ENCODE measurements at regions not wholly inside any gene's neighbourhood (a gene's known extent, or its start where the extent isn't known, plus 50 kb on each side); places are given as distances from the start of the nearest gene placed in this dataset.

DNA sequence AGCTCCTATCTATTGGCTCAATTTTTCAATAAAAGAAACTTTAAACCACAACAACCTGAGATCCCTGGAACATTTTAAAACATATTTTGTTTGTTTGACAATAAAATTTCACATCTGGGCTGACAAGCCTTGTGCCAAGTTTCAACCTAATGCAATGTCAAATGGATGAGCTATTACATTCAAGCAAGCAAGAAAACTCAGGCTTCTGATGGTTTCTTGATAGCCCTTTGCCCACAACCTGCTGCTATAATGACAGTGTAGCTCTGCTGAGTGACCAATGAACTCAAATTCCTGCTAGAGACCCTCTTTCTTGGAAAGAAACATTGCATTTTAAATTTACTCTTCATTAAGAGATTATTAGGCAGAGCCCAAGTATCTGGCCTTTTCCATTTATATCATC lies 472.9 kb downstream of the ARHGEF28 start:
- H3K23me2 ChIP-seq (ENCODE audit: low read depth, low read length): no peaks in the 10 kb centered on the region
- H3K14ac ChIP-seq (ENCODE audit: insufficient read length): no peak overlapping the region
- H2BK20ac ChIP-seq (ENCODE audit: low read length): no peak overlapping the region
- H4K20me1 ChIP-seq (replicated peaks in 1 of 2; ENCODE audit: control insufficient read depth in 1 of 2, insufficient read depth in 2 of 2, low read length in 2 of 2): no peaks in the 10 kb centered on the region
- H2BK120ac ChIP-seq (replicated peaks; ENCODE audit: low read depth, low read length): no peak overlapping the region
- no peaks in the 10 kb centered on the region for H3K4me1 ChIP-seq (replicated peaks in 1 of 4; ENCODE audit: control insufficient read depth in 3 of 4, insufficient read depth in 4 of 4, low read length in 3 of 4)
- POLR2A ChIA-PET (ENCODE audit: partially characterized antibody): no interaction called here
- H3K27ac ChIP-seq (ENCODE audit: low read depth, low read length): no peak overlapping the region
- H3K4me2 ChIP-seq (ENCODE audit: insufficient read depth in 1 of 2, low read depth in 2 of 2, low read length in 2 of 2): no peak overlapping the region
- no peak overlapping the region for H2BK15ac ChIP-seq (ENCODE audit: low read length)
- no peak overlapping the region for H3K56ac ChIP-seq (replicated peaks; ENCODE audit: insufficient read length, low read depth, low read length)
- no peaks in the 10 kb centered on the region for H3K79me2 ChIP-seq (ENCODE audit: control insufficient read depth in 1 of 2, insufficient read depth in 2 of 2, low read length in 2 of 2)
- H2AK5ac ChIP-seq (ENCODE audit: low read depth, low read length): no peak overlapping the region
- peaks cover 5 to 7% of the 10 kb centered on the region in 2 experiments; a peak in 2 of 4 replicates for H3K9me3 ChIP-seq (ENCODE audit: insufficient read depth in 2 of 2, low read depth in 1 of 2, low read length in 1 of 2)
- no peak overlapping the region for H3K4me3 ChIP-seq (ENCODE audit: extremely low read depth in 1 of 4, insufficient read depth in 2 of 4, low read depth in 3 of 4, low read length in 4 of 4)
- CTCF ChIA-PET (ENCODE audit: partially characterized antibody): interaction anchor here (0.6 to 1.0 kb wide), 2 partner anchors 10 to 113 kb away, joined by 3 read pairs; no protein-coding TSS in a partner anchor
- no peak overlapping the region for H4K91ac ChIP-seq (replicated peaks; ENCODE audit: insufficient read length, low read length)
- H3K27me3 ChIP-seq (replicated peaks in 1 of 4; ENCODE audit: control insufficient read depth in 3 of 4, extremely low read depth in 1 of 4, insufficient read depth in 3 of 4, low read length in 3 of 4): no peaks in the 10 kb centered on the region
- no peak for DNase-seq (ENCODE audit: low read depth in 1 of 2, low spot score in 2 of 2)
- no peak overlapping the region for H3K9ac ChIP-seq (replicated peaks in 1 of 4; ENCODE audit: extremely low read depth in 1 of 4, low read depth in 3 of 4, low read length in 3 of 4)
- H2BK12ac ChIP-seq (ENCODE audit: low read depth, low read length): no peak overlapping the region
- FAIRE-seq: no peak
- no peak overlapping the region for H3K23ac ChIP-seq (ENCODE audit: insufficient read length)
- no peaks in the 10 kb centered on the region for H3K79me1 ChIP-seq (ENCODE audit: low read depth, low read length)
- H3K4ac ChIP-seq (replicated peaks; ENCODE audit: insufficient read length, low read depth, low read length): no peak overlapping the region
- no peak overlapping the region for H2BK5ac ChIP-seq (ENCODE audit: low read depth, low read length)
- H3K18ac ChIP-seq (ENCODE audit: extremely low read depth, low read length): no peak overlapping the region
- no peaks in the 10 kb centered on the region for H3K36me3 ChIP-seq (ENCODE audit: control insufficient read depth in 2 of 4, insufficient read depth in 4 of 4, low read length in 3 of 4)
- H4K5ac ChIP-seq (ENCODE audit: insufficient read length, low read depth, low read length): no peak overlapping the region
- TF ChIP-seq KDM1A (IDR thresholded peaks at IDR 0.05; ENCODE audit: borderline replicate concordance, low read length) (no peak), JUND (IDR thresholded peaks at IDR 0.05; ENCODE audit: low read length) (no peak), SP1 (IDR thresholded peaks at IDR 0.05; ENCODE audit: low read depth, low read length) (no peak), SIN3A (conservative IDR thresholded peaks at IDR 0.05 in 1 of 2, IDR thresholded peaks at IDR 0.05 in 1 of 2; ENCODE audit: low read depth in 1 of 2, low read length in 2 of 2) (no peak), POU5F1 (IDR thresholded peaks at IDR 0.05; ENCODE audit: low read depth, low read length) (no peak)
- TF ChIP-seq, protein P1, sequence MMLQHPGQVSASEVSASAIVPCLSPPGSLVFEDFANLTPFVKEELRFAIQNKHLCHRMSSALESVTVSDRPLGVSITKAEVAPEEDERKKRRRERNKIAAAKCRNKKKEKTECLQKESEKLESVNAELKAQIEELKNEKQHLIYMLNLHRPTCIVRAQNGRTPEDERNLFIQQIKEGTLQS (IDR thresholded peaks at IDR 0.05; ENCODE audit: insufficient read depth, low read depth, low read length): no peak
- TF ChIP-seq, protein P2, sequence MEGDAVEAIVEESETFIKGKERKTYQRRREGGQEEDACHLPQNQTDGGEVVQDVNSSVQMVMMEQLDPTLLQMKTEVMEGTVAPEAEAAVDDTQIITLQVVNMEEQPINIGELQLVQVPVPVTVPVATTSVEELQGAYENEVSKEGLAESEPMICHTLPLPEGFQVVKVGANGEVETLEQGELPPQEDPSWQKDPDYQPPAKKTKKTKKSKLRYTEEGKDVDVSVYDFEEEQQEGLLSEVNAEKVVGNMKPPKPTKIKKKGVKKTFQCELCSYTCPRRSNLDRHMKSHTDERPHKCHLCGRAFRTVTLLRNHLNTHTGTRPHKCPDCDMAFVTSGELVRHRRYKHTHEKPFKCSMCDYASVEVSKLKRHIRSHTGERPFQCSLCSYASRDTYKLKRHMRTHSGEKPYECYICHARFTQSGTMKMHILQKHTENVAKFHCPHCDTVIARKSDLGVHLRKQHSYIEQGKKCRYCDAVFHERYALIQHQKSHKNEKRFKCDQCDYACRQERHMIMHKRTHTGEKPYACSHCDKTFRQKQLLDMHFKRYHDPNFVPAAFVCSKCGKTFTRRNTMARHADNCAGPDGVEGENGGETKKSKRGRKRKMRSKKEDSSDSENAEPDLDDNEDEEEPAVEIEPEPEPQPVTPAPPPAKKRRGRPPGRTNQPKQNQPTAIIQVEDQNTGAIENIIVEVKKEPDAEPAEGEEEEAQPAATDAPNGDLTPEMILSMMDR (IDR thresholded peaks at IDR 0.05; ENCODE audit: control extremely low read depth in 1 of 3, insufficient read depth in 1 of 3, low read depth in 1 of 3, low read length in 3 of 3): no peak
- no peak overlapping the region for H2AFZ ChIP-seq (ENCODE audit: low read length)
- no peak overlapping the region for H4K8ac ChIP-seq (ENCODE audit: extremely low read depth, insufficient read depth, low read length)
